22Rv1 (cell line): ENCODE measurements at regions not wholly inside any gene's neighbourhood (a gene's known extent, or its start where the extent isn't known, plus 50 kb on each side); places are given as distances from the start of the nearest gene placed in this dataset.

ENCODE experiments used
- ZFX ChIP-seq: fragments of 450-650 bp; IDR thresholded peaks from 2 replicates; pipeline ENCODE4 v1.6.1; 2017; ENCODE audit warnings: antibody characterized with exemption, borderline replicate concordance
- TF ChIP-seq, protein P1 (sequence below): fragments of 450-650 bp; IDR thresholded peaks from 2 replicates; pipeline ENCODE4 v1.5.1; 2017; ENCODE audit warnings: mild to moderate bottlenecking

DNA sequence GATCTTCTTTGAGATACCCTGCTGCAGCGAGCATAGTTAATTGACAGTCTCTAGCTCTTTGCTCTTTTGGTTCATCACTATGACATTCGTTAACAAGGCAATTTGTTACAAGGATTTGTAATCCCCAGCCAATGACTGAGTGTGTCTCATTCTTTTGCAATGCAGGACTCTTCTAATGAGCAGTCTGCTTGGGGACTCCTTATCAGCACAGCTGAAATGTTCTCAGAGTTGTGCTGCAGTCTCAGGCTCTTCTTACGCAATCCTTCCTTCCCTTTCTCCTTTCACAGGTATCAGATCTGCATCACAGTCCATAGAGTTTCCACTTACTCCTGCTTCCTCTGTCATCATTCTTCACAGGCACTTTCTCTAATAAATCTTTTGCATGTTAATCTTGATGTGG lies 161.2 kb upstream of the OGFRL1 start:
- TF ChIP-seq, protein P1, sequence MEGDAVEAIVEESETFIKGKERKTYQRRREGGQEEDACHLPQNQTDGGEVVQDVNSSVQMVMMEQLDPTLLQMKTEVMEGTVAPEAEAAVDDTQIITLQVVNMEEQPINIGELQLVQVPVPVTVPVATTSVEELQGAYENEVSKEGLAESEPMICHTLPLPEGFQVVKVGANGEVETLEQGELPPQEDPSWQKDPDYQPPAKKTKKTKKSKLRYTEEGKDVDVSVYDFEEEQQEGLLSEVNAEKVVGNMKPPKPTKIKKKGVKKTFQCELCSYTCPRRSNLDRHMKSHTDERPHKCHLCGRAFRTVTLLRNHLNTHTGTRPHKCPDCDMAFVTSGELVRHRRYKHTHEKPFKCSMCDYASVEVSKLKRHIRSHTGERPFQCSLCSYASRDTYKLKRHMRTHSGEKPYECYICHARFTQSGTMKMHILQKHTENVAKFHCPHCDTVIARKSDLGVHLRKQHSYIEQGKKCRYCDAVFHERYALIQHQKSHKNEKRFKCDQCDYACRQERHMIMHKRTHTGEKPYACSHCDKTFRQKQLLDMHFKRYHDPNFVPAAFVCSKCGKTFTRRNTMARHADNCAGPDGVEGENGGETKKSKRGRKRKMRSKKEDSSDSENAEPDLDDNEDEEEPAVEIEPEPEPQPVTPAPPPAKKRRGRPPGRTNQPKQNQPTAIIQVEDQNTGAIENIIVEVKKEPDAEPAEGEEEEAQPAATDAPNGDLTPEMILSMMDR: no peak
- no peak for TF ChIP-seq ZFX
